Endothelial cell of umbilical vein (primary cell): ENCODE measurements at regions not wholly inside any gene's neighbourhood (a gene's known extent, or its start where the extent isn't known, plus 50 kb on each side); places are given as distances from the start of the nearest gene placed in this dataset.

ENCODE experiments used
- BruUV-seq: library from RNA; stranded (reverse); fragments of 400-500 nt; replicated peaks from 2 replicates; lab custom pipeline; 2021; lab: Mats Ljungman, UMichigan
- CTCF ChIA-PET: fragments of 300-600, 350-600 bp; sonication (Branson Sonifier 250); formaldehyde crosslinking; loops from one replicate; lab custom pipeline; 2021; ENCODE audit warnings: antibody characterized with exemption, inconsistent platforms; lab: Charles Lee
- POLR2A ChIA-PET: fragments of 300-600, 350-600 bp; sonication (Branson Sonifier 250); formaldehyde crosslinking; loops from one replicate; lab custom pipeline; 2021; ENCODE audit warnings: antibody characterized with exemption, inconsistent platforms; lab: Charles Lee
- DNase-seq: peaks from one replicate; pipeline ENCODE4 v3.0.0-alpha.2; 2011; ENCODE audit warnings: low read depth, low spot score
- FAIRE-seq: peaks from 2 replicates; lab custom pipeline; 2011; peaks lifted over from hg19 to GRCh38; lab: Jason Lieb, UNC
- H2AFZ ChIP-seq: 2 replicates; pipeline ENCODE4 v1.6.0; 2012; ENCODE audit warnings: low read depth, low read length, control low read depth, inconsistent platforms
- H3K27ac ChIP-seq: 2 replicates; pipeline ENCODE4 v1.5.1; 2011; ENCODE audit warnings: low read depth, mild to moderate bottlenecking, control low read depth, low read length, moderate library complexity; ENCODE audit not compliant: insufficient read depth
- H3K27me3 ChIP-seq, 2 experiments: 2 replicates each; pipeline versions ENCODE4 v1.6.0 to v1.6.1; 2011; ENCODE audit warnings: low read length in 2 of 2, mixed read lengths in 1 of 2; ENCODE audit not compliant: control insufficient read depth in 2 of 2, insufficient read depth in 2 of 2
- H3K36me3 ChIP-seq, 2 experiments: 2 replicates in 1 of 2; 3 replicates in 1 of 2; pipeline ENCODE4 v1.5.1; 2011; ENCODE audit warnings: low read length in 2 of 2, mild to moderate bottlenecking in 1 of 2, moderate library complexity in 1 of 2; ENCODE audit not compliant: control insufficient read depth in 2 of 2, insufficient read depth in 2 of 2; ENCODE audit errors: extremely low read depth in 1 of 2
- H3K4me1 ChIP-seq: 3 replicates; pipeline ENCODE4 v1.5.1; 2011; ENCODE audit warnings: mild to moderate bottlenecking, low read length; ENCODE audit not compliant: control insufficient read depth, insufficient read depth; ENCODE audit errors: extremely low read depth
- H3K4me2 ChIP-seq: 2 replicates; pipeline ENCODE4 v1.6.1; 2011; ENCODE audit warnings: low read length, control low read depth, mixed read lengths; ENCODE audit not compliant: insufficient read depth
- H3K4me3 ChIP-seq, 3 experiments: fragments of 200-600 bp in 1 of 3; sonication (generic), shearing (Covaris generic) in 1 of 3; replicated peaks in 1 of 3; 2 replicates each; pipeline ENCODE4 v1.5.1; 2011 to 2016; ENCODE audit warnings: control low read depth in 3 of 3, low read length in 3 of 3, mild to moderate bottlenecking in 2 of 3, inconsistent platforms in 1 of 3, low read depth in 1 of 3, moderate library complexity in 1 of 3; ENCODE audit not compliant: insufficient read depth in 1 of 3
- H3K79me2 ChIP-seq: 2 replicates; pipeline ENCODE4 v1.6.0; 2012; ENCODE audit warnings: low read length, inconsistent platforms; ENCODE audit not compliant: control insufficient read depth, insufficient read depth
- H3K9ac ChIP-seq: replicated peaks from 2 replicates; pipeline ENCODE3; 2011; ENCODE audit warnings: low read length, control low read depth; ENCODE audit not compliant: insufficient read depth; ENCODE audit errors: extremely low read depth
- H3K9me1 ChIP-seq: replicated peaks from 3 replicates; pipeline ENCODE4 v1.6.0; 2011; ENCODE audit warnings: mild to moderate bottlenecking, low read length; ENCODE audit not compliant: control insufficient read depth, insufficient read depth; ENCODE audit errors: extremely low read depth
- H3K9me3 ChIP-seq: replicated peaks from 2 replicates; pipeline ENCODE4 v1.5.1; 2012; ENCODE audit warnings: low read length, inconsistent platforms; ENCODE audit not compliant: control insufficient read depth, insufficient read depth
- H4K20me1 ChIP-seq: replicated peaks from 2 replicates; pipeline ENCODE3; 2011; ENCODE audit warnings: mild to moderate bottlenecking, low read length; ENCODE audit not compliant: control insufficient read depth, insufficient read depth; ENCODE audit errors: extremely low read depth
- EZH2 ChIP-seq: IDR thresholded peaks from 2 replicates; pipeline ENCODE4 v1.6.1; 2012; ENCODE audit warnings: borderline replicate concordance, low read depth, mild to moderate bottlenecking, moderate library complexity, low read length, inconsistent platforms; ENCODE audit not compliant: severe bottlenecking
- FOS ChIP-seq: IDR thresholded peaks from 2 replicates; pipeline ENCODE4 v1.6.1; 2011; ENCODE audit warnings: mild to moderate bottlenecking, low read length, moderate library complexity, borderline replicate concordance; ENCODE audit not compliant: insufficient read depth
- GATA2 ChIP-seq: IDR thresholded peaks from 2 replicates; pipeline ENCODE4 v1.7.0; 2011; ENCODE audit warnings: low read depth, mild to moderate bottlenecking, moderate library complexity, mixed read lengths, low read length; ENCODE audit not compliant: insufficient read length, insufficient read depth
- JUN ChIP-seq: IDR thresholded peaks from 2 replicates; pipeline ENCODE4 v1.6.1; 2011; ENCODE audit warnings: borderline replicate concordance, low read depth; ENCODE audit not compliant: insufficient read length, insufficient read depth
- MAX ChIP-seq: IDR thresholded peaks from 2 replicates; pipeline ENCODE4 v1.6.1; 2011; ENCODE audit not compliant: insufficient read depth, insufficient read length
- MYC ChIP-seq: IDR thresholded peaks from one replicate; pipeline ENCODE4 v1.6.1; 2011; ENCODE audit warnings: mild to moderate bottlenecking, low read depth, low read length
- POLR2A ChIP-seq: IDR thresholded peaks from 2 replicates; pipeline ENCODE4 v1.6.1; 2012; ENCODE audit warnings: low read depth, mild to moderate bottlenecking, control low read depth, low read length
- POLR2AphosphoS5 ChIP-seq: IDR thresholded peaks from 2 replicates; pipeline ENCODE4 v1.6.1; 2012; ENCODE audit warnings: low read depth, mild to moderate bottlenecking, control low read depth, low read length, moderate library complexity; ENCODE audit not compliant: insufficient read depth
- dilution Hi-C: fragments of 300-500 bp; cut with MboI; formaldehyde crosslinking; loops from one replicate; pipeline ENCODE4 v1.15.0; 2019; ENCODE audit warnings: low sequenced_read_pairs; ENCODE audit not compliant: extremely low pct_ligation_motif_present
- intact Hi-C: fragments of 100-400 bp; cut with micrococcal nuclease; formaldehyde crosslinking; loops from one replicate; pipeline ENCODE4 v1.10.0; 2022
- TF ChIP-seq, protein P1 (sequence below), 2 donors: IDR thresholded peaks; 1 replicate in 1 of 2; 2 replicates in 1 of 2; pipeline ENCODE4 v1.5.1; 2011; ENCODE audit warnings: low read length in 2 of 2, mild to moderate bottlenecking in 2 of 2, moderate library complexity in 2 of 2, control low read depth in 1 of 2, inconsistent platforms in 1 of 2, low read depth in 1 of 2; ENCODE audit not compliant: insufficient read depth in 1 of 2; ENCODE audit errors: extremely low read depth in 1 of 2

DNA sequence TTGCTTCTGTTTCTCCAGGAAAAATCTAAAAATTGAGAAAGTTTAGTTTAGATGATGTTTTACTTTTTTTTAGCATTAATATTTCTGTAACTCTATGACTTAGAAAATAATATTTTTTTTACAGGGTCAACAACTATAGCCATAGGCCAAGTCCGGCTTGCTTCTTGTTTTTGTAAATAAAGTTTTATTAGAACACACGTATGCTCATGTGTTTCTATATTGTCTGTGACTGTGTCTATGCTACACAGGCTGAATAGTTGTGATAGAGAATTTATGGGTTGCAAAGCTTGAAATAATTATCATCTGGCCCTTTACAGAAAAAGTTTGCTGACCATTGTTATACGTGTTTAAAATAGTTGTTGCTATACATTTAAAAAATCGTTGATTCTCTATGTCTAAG is 399.2 kb downstream of the EPM2A start:
- H3K4me1 ChIP-seq = no peaks in the 10 kb centered on the region
- H3K9me3 ChIP-seq = no peaks in the 10 kb centered on the region
- no peaks in the 10 kb centered on the region for H3K9me1 ChIP-seq
- H3K79me2 ChIP-seq = no peaks in the 10 kb centered on the region
- FAIRE-seq = no peak
- no peak for DNase-seq
- intact Hi-C loops = no loop called here
- ChIA-PET CTCF (interaction anchor here (0.6 kb wide), 1 partner anchor 21 kb away, joined by 3 read pairs; no protein-coding TSS in a partner anchor), POLR2A (no interaction called here)
- no peak overlapping the region for H2AFZ ChIP-seq
- H3K36me3 ChIP-seq = no peaks in the 10 kb centered on the region
- no peak overlapping the region for H3K4me3 ChIP-seq
- H3K27me3 ChIP-seq = no peaks in the 10 kb centered on the region
- TF ChIP-seq, protein P1, sequence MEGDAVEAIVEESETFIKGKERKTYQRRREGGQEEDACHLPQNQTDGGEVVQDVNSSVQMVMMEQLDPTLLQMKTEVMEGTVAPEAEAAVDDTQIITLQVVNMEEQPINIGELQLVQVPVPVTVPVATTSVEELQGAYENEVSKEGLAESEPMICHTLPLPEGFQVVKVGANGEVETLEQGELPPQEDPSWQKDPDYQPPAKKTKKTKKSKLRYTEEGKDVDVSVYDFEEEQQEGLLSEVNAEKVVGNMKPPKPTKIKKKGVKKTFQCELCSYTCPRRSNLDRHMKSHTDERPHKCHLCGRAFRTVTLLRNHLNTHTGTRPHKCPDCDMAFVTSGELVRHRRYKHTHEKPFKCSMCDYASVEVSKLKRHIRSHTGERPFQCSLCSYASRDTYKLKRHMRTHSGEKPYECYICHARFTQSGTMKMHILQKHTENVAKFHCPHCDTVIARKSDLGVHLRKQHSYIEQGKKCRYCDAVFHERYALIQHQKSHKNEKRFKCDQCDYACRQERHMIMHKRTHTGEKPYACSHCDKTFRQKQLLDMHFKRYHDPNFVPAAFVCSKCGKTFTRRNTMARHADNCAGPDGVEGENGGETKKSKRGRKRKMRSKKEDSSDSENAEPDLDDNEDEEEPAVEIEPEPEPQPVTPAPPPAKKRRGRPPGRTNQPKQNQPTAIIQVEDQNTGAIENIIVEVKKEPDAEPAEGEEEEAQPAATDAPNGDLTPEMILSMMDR (IDR thresholded peaks at IDR 0.05; ENCODE audit: extremely low read depth in 1 of 2, insufficient read depth in 1 of 2, low read depth in 1 of 2, low read length in 2 of 2) = no peak
- TF ChIP-seq MAX (no peak), JUN (no peak), POLR2A (no peak), GATA2 (no peak), POLR2AphosphoS5 (no peak), MYC (no peak), EZH2 (no peak), FOS (no peak)
- H3K27ac ChIP-seq = no peak overlapping the region
- no TSS peak for BruUV-seq
- no peak overlapping the region for H3K4me2 ChIP-seq
- no peaks in the 10 kb centered on the region for H4K20me1 ChIP-seq
- dilution Hi-C loops = no loop called here
- no peak overlapping the region for H3K9ac ChIP-seq
